OCI-LY7 (cell line): ENCODE measurements at regions not wholly inside any gene's neighbourhood (a gene's known extent, or its start where the extent isn't known, plus 50 kb on each side); places are given as distances from the start of the nearest gene placed in this dataset.

ENCODE experiments used
- BruUV-seq: library from RNA; stranded (reverse); fragments of 400-500 nt; replicated peaks from 2 replicates; lab custom pipeline; 2021; lab: Mats Ljungman, UMichigan
- CTCF ChIA-PET: fragments of 300-600 bp; sonication (Branson Sonifier 250); formaldehyde crosslinking; loops from one replicate; lab custom pipeline; 2022; ENCODE audit warnings: antibody characterized with exemption; ENCODE audit not compliant: unreplicated experiment; lab: Charles Lee
- POLR2A ChIA-PET: fragments of 300-600 bp; sonication (Branson Sonifier 250); formaldehyde crosslinking; loops from one replicate; lab custom pipeline; 2022; ENCODE audit warnings: antibody characterized with exemption; lab: Charles Lee
- DNase-seq: peaks from one replicate; pipeline ENCODE4 v3.0.0-alpha.2; 2015; ENCODE audit warnings: low spot score
- H2AFZ ChIP-seq: fragments of 200-600 bp; sonication (generic), shearing (Covaris generic); 2 replicates; pipeline ENCODE4 v1.6.1; 2014; ENCODE audit warnings: mild to moderate bottlenecking, antibody characterized with exemption, low read length, moderate library complexity
- H3K27ac ChIP-seq: fragments of 200-600 bp; sonication (generic); 2 replicates; pipeline ENCODE4 v1.5.1; 2014; ENCODE audit warnings: mixed run types, low read depth, mild to moderate bottlenecking, moderate library complexity, low read length, inconsistent platforms; ENCODE audit not compliant: poor library complexity, severe bottlenecking
- H3K36me3 ChIP-seq: fragments of 200-600 bp; sonication (generic); 2 replicates; pipeline ENCODE4 v1.6.1; 2014; ENCODE audit warnings: mild to moderate bottlenecking, antibody characterized with exemption, low read length, moderate library complexity, mixed read lengths; ENCODE audit not compliant: insufficient read depth
- H3K4me1 ChIP-seq: fragments of 200-600 bp; sonication (generic); 2 replicates; pipeline ENCODE4 v1.5.1; 2014; ENCODE audit warnings: mild to moderate bottlenecking, low read length; ENCODE audit not compliant: insufficient read depth, poor library complexity, severe bottlenecking
- H3K4me2 ChIP-seq: fragments of 200-600 bp; sonication (generic); 2 replicates; pipeline ENCODE4 v1.6.1; 2014; ENCODE audit warnings: mild to moderate bottlenecking, low read length
- H3K4me3 ChIP-seq: fragments of 200-600 bp; sonication (generic); 2 replicates; pipeline ENCODE4 v1.5.1; 2014; ENCODE audit warnings: mild to moderate bottlenecking, low read depth, low read length; ENCODE audit not compliant: poor library complexity, severe bottlenecking
- H3K79me2 ChIP-seq: fragments of 200-600 bp; sonication (generic); 2 replicates; pipeline ENCODE4 v1.6.1; 2016; ENCODE audit warnings: low read depth, mild to moderate bottlenecking, low read length, moderate library complexity, mixed read lengths; ENCODE audit not compliant: insufficient read depth
- H3K9me2 ChIP-seq: fragments of 200-600 bp; sonication (generic); 2 replicates; pipeline ENCODE4 v1.6.1; 2016; ENCODE audit warnings: mild to moderate bottlenecking, low read length, mixed read lengths; ENCODE audit not compliant: insufficient read depth
- H3K9me3 ChIP-seq: fragments of 200-600 bp; sonication (generic); 2 replicates; pipeline ENCODE4 v1.6.1; 2014; ENCODE audit warnings: mild to moderate bottlenecking, mixed run types, low read length, mixed read lengths
- H4K20me1 ChIP-seq: fragments of 200-600 bp; sonication (generic); 2 replicates; pipeline ENCODE4 v1.6.1; 2014; ENCODE audit warnings: mild to moderate bottlenecking, antibody characterized with exemption, low read length, moderate library complexity, mixed read lengths; ENCODE audit not compliant: insufficient read depth
- EZH2phosphoT487 ChIP-seq: fragments of 200-600 bp; sonication (generic); IDR thresholded peaks from 2 replicates; pipeline ENCODE4 v1.6.1; 2018; ENCODE audit warnings: low read depth, borderline replicate concordance, mild to moderate bottlenecking, mixed run types, antibody characterized with exemption, low read length, moderate library complexity, mixed read lengths
- intact Hi-C: fragments of 100-400 bp; cut with micrococcal nuclease; formaldehyde crosslinking; loops from one replicate; pipeline ENCODE4 v1.10.0; 2022; ENCODE audit not compliant: unreplicated experiment
- TF ChIP-seq, protein P1 (sequence below): fragments of 200-600 bp; sonication (generic); conservative IDR thresholded peaks from 2 replicates; pipeline ENCODE4 v1.5.1; 2014; ENCODE audit warnings: mild to moderate bottlenecking, antibody characterized with exemption, low read length, moderate library complexity, mixed read lengths

DNA sequence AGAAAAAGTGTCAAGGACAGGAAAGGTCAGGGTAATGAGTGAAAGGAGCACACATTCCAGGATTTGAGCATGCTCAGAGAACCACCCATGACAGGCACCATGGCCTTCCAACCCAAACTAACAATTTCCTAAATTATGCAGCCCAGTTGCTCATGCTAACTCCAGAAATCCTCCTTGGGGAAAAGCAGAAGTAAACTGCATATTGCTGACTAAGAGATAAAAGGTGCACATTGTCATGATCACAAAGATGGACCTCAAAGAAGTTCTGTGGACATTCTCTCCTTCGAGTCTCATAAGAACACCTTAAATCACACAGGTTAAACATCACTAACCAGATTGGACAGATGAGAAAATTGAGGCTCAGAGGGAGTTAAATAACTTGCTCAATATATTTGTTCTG, 97.6 kb upstream of the SLC25A36 start:
- peak overlapping the region; percentile 71; the same call in 1 of the 2 replicates for H2AFZ ChIP-seq
- TF ChIP-seq EZH2phosphoT487, result no peak
- TF ChIP-seq, protein P1, sequence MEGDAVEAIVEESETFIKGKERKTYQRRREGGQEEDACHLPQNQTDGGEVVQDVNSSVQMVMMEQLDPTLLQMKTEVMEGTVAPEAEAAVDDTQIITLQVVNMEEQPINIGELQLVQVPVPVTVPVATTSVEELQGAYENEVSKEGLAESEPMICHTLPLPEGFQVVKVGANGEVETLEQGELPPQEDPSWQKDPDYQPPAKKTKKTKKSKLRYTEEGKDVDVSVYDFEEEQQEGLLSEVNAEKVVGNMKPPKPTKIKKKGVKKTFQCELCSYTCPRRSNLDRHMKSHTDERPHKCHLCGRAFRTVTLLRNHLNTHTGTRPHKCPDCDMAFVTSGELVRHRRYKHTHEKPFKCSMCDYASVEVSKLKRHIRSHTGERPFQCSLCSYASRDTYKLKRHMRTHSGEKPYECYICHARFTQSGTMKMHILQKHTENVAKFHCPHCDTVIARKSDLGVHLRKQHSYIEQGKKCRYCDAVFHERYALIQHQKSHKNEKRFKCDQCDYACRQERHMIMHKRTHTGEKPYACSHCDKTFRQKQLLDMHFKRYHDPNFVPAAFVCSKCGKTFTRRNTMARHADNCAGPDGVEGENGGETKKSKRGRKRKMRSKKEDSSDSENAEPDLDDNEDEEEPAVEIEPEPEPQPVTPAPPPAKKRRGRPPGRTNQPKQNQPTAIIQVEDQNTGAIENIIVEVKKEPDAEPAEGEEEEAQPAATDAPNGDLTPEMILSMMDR, result no peak
- ChIA-PET CTCF (interaction anchor here (1.3 kb wide), 1 partner anchor 87 kb away, joined by 4 read pairs; no protein-coding TSS in a partner anchor), POLR2A (interaction anchor here (1.2 to 3.9 kb wide), 10 partner anchors 9 to 91 kb away, joined by 6 to 17 read pairs (median 8); no protein-coding TSS in a partner anchor)
- no peaks in the 10 kb centered on the region for H3K79me2 ChIP-seq
- H3K9me3 ChIP-seq, result no peaks in the 10 kb centered on the region
- intact Hi-C loops, result no loop called here
- no peaks in the 10 kb centered on the region for H3K9me2 ChIP-seq
- no peak for DNase-seq
- no peaks in the 10 kb centered on the region for H4K20me1 ChIP-seq
- peak overlapping the region; percentile 92 for H3K27ac ChIP-seq
- no TSS peak for BruUV-seq
- peaks cover 79% of the 10 kb centered on the region for H3K4me1 ChIP-seq
- H3K36me3 ChIP-seq, result no peaks in the 10 kb centered on the region
- peak overlapping the region; percentile 73 for H3K4me2 ChIP-seq
- H3K4me3 ChIP-seq, result peak overlapping the region; percentile 53

DNA sequence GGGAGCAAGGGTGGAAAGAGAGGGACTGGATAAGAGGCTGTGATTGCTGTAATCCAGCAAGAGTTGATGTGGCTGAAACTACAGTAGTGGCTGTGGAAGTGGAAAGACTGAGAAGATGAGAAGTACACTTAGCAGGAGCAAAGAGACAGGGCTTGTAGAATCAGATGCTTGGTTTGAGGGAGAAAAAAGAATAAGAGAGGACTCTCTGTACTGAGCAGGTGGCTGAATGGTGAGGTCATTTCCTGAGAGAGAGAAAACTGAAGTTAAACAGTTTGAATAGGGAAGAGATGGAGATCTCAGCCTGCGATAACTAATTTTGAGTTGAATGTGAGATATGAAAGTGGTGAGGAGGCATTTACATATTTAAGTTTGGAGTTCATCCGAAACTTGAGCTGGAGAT, 95.8 kb upstream of the SLC25A36 start:
- intact Hi-C loops, result no loop called here
- Histone ChIP-seq H2AFZ (peak overlapping the region; percentile 71; the same call in 1 of the 2 replicates), H3K9me3 (no peaks in the 10 kb centered on the region), H3K4me2 (peak overlapping the region; percentile 73), H3K9me2 (no peaks in the 10 kb centered on the region), H4K20me1 (no peaks in the 10 kb centered on the region), H3K27ac (peak overlapping the region; percentile 92), H3K4me3 (peak overlapping the region; percentile 53), H3K4me1 (peaks cover 96% of the 10 kb centered on the region), H3K79me2 (no peaks in the 10 kb centered on the region), H3K36me3 (no peaks in the 10 kb centered on the region)
- ChIA-PET CTCF (interaction anchor here (1.4 kb wide), 1 partner anchor 12 kb away, joined by 3 read pairs; no protein-coding TSS in a partner anchor), POLR2A (interaction anchor here (0.6 to 1.4 kb wide), 6 partner anchors 11 to 271 kb away, joined by 3 to 4 read pairs (median 3); no protein-coding TSS in a partner anchor)
- no TSS peak for BruUV-seq
- DNase-seq, result peak; percentile 79
- no peak for TF ChIP-seq EZH2phosphoT487
- TF ChIP-seq, protein P1, result no peak

DNA sequence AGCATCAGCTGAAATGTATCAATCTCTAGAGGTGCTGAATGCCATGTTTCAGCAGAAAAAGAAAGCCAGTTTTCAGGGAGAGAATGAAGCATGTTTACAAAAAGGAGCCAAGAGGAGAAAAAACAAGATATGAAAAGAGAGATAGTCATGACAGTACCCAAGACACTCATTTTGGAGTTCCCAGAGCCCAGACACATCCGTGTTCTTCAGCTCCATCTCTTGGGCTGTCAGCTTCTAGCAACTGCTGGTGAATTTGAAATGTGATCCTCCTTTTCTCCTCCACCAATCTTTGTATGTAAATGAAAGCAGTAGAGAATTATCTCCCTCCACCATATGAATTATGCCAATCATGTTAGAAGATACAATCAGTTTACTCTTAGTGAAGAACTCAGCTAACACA, 93.0 kb upstream of the SLC25A36 start:
- H3K4me3 ChIP-seq, result no peak overlapping the region
- H4K20me1 ChIP-seq, result no peaks in the 10 kb centered on the region
- peak overlapping the region; percentile 22 for H3K4me2 ChIP-seq
- peak overlapping the region; percentile 68 for H2AFZ ChIP-seq
- ChIA-PET CTCF (no interaction called here), POLR2A (interaction anchor here (0.6 to 1.4 kb wide), 4 partner anchors 9 to 1244 kb away, joined by 3 to 5 read pairs (median 4); no protein-coding TSS in a partner anchor)
- 0 out of 2 replicates have a peak, but pooled peaks cover 4% of the 10 kb centered on the region for H3K9me3 ChIP-seq
- peak; percentile 58 for DNase-seq
- H3K9me2 ChIP-seq, result no peaks in the 10 kb centered on the region
- TF ChIP-seq, protein P1, result peak; percentile 72
- TF ChIP-seq EZH2phosphoT487, result no peak
- intact Hi-C loops, result no loop called here
- H3K79me2 ChIP-seq, result no peaks in the 10 kb centered on the region
- H3K4me1 ChIP-seq, result peaks cover 71% of the 10 kb centered on the region
- H3K36me3 ChIP-seq, result no peaks in the 10 kb centered on the region; the same call in 1 of the 2 replicates
- H3K27ac ChIP-seq, result peak overlapping the region; percentile 12
- no TSS peak for BruUV-seq
